BJ (cell line): ENCODE measurements at regions not wholly inside any gene's neighbourhood (a gene's known extent, or its start where the extent isn't known, plus 50 kb on each side); places are given as distances from the start of the nearest gene placed in this dataset.

ENCODE experiments used
- CTCF ChIA-PET: fragments of 350-600 bp; formaldehyde crosslinking; extraction: SDS; loops from one replicate; lab custom pipeline; 2021; ENCODE audit warnings: antibody characterized with exemption, inconsistent platforms; lab: Yijun Ruan, JAX
- POLR2A ChIA-PET: fragments of 300-600 bp; sonication (Branson Sonifier 250); formaldehyde crosslinking; extraction: SDS; loops from one replicate; lab custom pipeline; 2021; ENCODE audit warnings: antibody characterized with exemption; lab: Charles Lee
- DNase-seq: peaks from one replicate; pipeline ENCODE4 v3.0.0-alpha.2; 2011; ENCODE audit warnings: low read depth
- H3K27me3 ChIP-seq: 2 replicates; pipeline ENCODE4 v1.6.0; 2011; ENCODE audit warnings: low read length; ENCODE audit not compliant: control insufficient read depth, insufficient read depth
- H3K36me3 ChIP-seq: 2 replicates; pipeline ENCODE4 v1.5.1; 2011; ENCODE audit warnings: low read length; ENCODE audit not compliant: control insufficient read depth, insufficient read depth
- H3K4me3 ChIP-seq: 2 replicates; pipeline ENCODE4 v1.5.1; 2011; ENCODE audit warnings: low read depth, mild to moderate bottlenecking, control low read depth, low read length
- TF ChIP-seq, protein P1 (sequence below): IDR thresholded peaks from 2 replicates; pipeline ENCODE4 v1.5.1; 2011; ENCODE audit warnings: low read depth, mild to moderate bottlenecking, control low read depth, inconsistent platforms, low read length, moderate library complexity; ENCODE audit not compliant: insufficient read depth

DNA sequence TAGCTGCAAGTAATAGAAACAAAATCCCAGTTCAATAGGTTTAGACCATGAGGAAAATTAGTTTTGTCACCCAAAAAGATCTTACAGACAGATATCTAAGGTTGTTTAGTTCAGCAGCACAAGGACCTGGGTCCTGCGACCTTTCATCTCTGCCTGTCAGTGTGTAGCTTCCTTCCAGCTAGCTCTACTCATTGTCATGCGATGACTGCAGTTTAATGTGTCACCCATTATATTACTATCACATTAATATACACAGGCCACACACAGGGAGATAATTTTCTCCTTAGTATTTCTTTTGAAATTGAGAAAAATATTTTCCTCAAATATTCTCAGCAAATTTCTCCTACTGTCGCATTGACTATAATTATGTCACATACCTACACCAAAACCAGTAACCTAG is 232.1 kb upstream of the ARSJ start:
- CTCF ChIA-PET: no interaction called here
- H3K36me3 ChIP-seq: no peaks in the 10 kb centered on the region
- H3K27me3 ChIP-seq: no peaks in the 10 kb centered on the region
- no peak for DNase-seq
- H3K4me3 ChIP-seq: no peak overlapping the region
- POLR2A ChIA-PET: no interaction called here
- TF ChIP-seq, protein P1, sequence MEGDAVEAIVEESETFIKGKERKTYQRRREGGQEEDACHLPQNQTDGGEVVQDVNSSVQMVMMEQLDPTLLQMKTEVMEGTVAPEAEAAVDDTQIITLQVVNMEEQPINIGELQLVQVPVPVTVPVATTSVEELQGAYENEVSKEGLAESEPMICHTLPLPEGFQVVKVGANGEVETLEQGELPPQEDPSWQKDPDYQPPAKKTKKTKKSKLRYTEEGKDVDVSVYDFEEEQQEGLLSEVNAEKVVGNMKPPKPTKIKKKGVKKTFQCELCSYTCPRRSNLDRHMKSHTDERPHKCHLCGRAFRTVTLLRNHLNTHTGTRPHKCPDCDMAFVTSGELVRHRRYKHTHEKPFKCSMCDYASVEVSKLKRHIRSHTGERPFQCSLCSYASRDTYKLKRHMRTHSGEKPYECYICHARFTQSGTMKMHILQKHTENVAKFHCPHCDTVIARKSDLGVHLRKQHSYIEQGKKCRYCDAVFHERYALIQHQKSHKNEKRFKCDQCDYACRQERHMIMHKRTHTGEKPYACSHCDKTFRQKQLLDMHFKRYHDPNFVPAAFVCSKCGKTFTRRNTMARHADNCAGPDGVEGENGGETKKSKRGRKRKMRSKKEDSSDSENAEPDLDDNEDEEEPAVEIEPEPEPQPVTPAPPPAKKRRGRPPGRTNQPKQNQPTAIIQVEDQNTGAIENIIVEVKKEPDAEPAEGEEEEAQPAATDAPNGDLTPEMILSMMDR: no peak

DNA sequence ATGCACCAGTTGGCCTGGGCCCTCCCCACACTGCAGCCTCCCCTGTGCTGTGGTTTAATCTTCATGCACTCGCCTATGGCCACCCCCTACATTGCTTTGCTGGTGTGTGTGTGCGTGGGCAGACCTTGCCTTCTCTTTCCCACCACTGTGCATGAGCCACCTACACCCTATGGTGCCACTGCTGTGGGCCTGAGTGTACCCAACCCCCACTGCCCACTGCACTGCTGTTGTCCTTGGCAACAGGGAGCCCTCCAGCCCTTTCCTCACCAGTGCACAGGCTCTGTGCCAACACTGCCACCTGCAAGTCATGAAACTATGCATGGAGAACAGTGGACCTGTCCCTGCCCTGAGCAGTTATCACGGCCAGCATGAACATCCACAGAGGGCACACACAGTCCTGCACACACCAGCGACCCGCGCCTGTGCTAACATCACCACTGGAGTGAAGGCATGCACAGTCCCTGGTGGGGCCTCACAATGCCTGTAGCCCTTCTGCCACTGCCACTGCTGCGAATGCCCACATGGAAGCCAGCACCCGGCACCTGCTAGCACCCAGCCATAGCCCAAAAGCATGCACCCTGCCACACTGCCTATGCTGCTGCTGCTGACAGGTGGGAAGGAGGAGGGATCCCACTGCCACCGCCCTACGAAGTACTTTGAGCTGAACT is 237.8 kb upstream of the ARSJ start:
- CTCF ChIA-PET: no interaction called here
- Histone ChIP-seq H3K27me3 (no peaks in the 10 kb centered on the region), H3K36me3 (no peaks in the 10 kb centered on the region), H3K4me3 (no peak overlapping the region)
- TF ChIP-seq, protein P1: no peak
- DNase-seq: no peak
- POLR2A ChIA-PET: no interaction called here

DNA sequence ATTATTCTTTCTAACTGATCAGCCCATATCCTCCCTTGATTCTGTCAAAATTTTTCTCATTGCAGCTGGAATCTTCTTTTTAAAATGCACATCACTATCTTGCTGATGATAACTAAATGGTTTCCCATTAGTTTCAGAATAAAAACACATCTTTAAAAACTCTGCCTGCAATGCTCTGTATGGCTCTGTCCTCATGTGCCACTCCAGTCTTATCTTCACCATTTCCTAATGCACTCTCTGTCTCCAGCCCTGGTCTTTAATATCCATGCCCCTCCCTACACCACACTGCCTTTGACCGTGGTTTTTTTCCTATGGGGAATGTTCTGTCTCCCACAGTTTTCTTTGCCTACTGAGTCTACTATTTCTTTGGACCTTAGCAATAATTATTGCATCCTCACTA is 244.1 kb upstream of the ARSJ start:
- Histone ChIP-seq H3K27me3 (no peaks in the 10 kb centered on the region), H3K36me3 (no peaks in the 10 kb centered on the region), H3K4me3 (no peak overlapping the region)
- ChIA-PET POLR2A (no interaction called here), CTCF (interaction anchor here (0.6 kb wide), 1 partner anchor 428 kb away, joined by 3 read pairs; no protein-coding TSS in a partner anchor)
- DNase-seq: no peak
- TF ChIP-seq, protein P1: no peak

DNA sequence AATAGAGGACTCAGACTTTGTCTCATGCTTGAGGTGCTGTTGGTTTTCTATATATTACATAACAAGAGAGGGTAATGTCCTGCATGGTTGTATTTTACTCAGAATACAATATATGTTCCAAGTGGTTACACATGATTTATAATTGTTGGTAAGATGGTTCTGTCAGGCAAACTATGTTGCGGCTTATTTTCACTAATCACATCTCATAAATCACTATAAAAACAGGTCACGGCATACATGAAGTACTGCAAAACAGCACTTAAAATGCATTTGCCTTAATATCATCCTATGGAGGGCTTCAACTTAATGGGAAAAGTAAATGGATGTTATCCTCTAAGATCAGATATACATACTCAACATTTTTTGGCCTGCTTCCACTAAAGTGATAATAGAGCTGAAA is 246.0 kb upstream of the ARSJ start:
- DNase-seq: no peak
- CTCF ChIA-PET: no interaction called here
- TF ChIP-seq, protein P1: no peak
- POLR2A ChIA-PET: no interaction called here
- Histone ChIP-seq H3K4me3 (no peak overlapping the region), H3K27me3 (no peaks in the 10 kb centered on the region), H3K36me3 (no peaks in the 10 kb centered on the region)

DNA sequence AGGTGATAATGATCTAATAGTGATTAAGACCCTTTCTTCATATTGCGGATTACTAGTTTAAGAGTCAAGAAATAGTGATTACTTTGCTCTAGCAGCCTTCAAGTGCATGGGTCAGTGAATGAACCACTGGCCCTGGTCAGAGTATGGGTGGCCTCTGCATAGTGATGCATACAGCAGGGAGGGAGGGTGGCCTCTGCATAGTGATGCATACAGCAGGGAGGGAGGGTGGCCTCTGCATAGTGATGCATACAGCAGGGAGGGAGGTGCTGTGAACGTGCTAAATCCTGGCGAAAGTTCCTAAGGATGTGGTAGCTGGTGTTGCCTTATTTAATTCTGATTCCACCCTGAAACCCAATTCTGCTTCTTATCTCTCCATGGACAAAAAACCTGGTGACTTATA is 246.7 kb upstream of the ARSJ start:
- DNase-seq: no peak
- ChIA-PET CTCF (no interaction called here), POLR2A (no interaction called here)
- no peaks in the 10 kb centered on the region for H3K27me3 ChIP-seq
- no peaks in the 10 kb centered on the region for H3K36me3 ChIP-seq
- TF ChIP-seq, protein P1: no peak
- H3K4me3 ChIP-seq: no peak overlapping the region
